Vagina (tissue), 2 donors: ENCODE measurements at regions not wholly inside any gene's neighbourhood (a gene's known extent, or its start where the extent isn't known, plus 50 kb on each side); places are given as distances from the start of the nearest gene placed in this dataset.

Experiments used
- DNase-seq, 2 donors: peaks; one replicate each; pipeline ENCODE4 v3.0.0-alpha.2; 2017; ENCODE audit errors: extremely low spot score in 2 of 2
- H3K27ac ChIP-seq: fragments of 200-600 bp; sonication (generic); one replicate; pipeline ENCODE4 v1.5.1; 2019
- H3K27me3 ChIP-seq: fragments of 200-600 bp; sonication (generic); one replicate; pipeline ENCODE4 v1.5.1; 2019
- H3K36me3 ChIP-seq, 2 donors: fragments of 200-600 bp; sonication (generic); one replicate each; pipeline ENCODE4 v1.5.1; 2017 to 2019
- H3K4me1 ChIP-seq: fragments of 200-600 bp; sonication (generic); one replicate; pipeline ENCODE4 v1.5.1; 2019
- H3K4me3 ChIP-seq, 2 donors: fragments of 200-600 bp; sonication (generic); 1 replicate in 1 of 2; 2 replicates in 1 of 2; pipeline ENCODE4 v1.5.1; 2016 to 2019
- H3K9me3 ChIP-seq: fragments of 200-600 bp; sonication (generic); one replicate; pipeline ENCODE4 v1.5.1; 2019
- CTCF ChIP-seq, 3 experiments: fragments of 450-650 bp in 2 of 3; fragments of 200-600 bp in 1 of 3; sonication (generic) in 1 of 3; IDR thresholded peaks; one replicate each; pipeline ENCODE4 v1.5.1; 2017 to 2019; ENCODE audit warnings: antibody characterized with exemption in 3 of 3, mild to moderate bottlenecking in 2 of 3, moderate library complexity in 2 of 3
- POLR2A ChIP-seq, 2 donors: fragments of 450-650 bp; IDR thresholded peaks; one replicate each; pipeline ENCODE4 v1.6.1; 2017; ENCODE audit warnings: antibody characterized with exemption in 2 of 2, mild to moderate bottlenecking in 2 of 2, moderate library complexity in 2 of 2
- POLR2AphosphoS5 ChIP-seq, 2 donors: sonication (generic); formaldehyde crosslinking; IDR thresholded peaks; one replicate each; pipeline ENCODE4 v1.9.0; 2017; ENCODE audit warnings: antibody characterized with exemption in 2 of 2, mild to moderate bottlenecking in 2 of 2, low read depth in 1 of 2; ENCODE audit not compliant: insufficient read depth in 1 of 2
- intact Hi-C: fragments of 100-400 bp; cut with DNase I; formaldehyde crosslinking; loops from one replicate; pipeline ENCODE4 v1.15.1; 2023

DNA sequence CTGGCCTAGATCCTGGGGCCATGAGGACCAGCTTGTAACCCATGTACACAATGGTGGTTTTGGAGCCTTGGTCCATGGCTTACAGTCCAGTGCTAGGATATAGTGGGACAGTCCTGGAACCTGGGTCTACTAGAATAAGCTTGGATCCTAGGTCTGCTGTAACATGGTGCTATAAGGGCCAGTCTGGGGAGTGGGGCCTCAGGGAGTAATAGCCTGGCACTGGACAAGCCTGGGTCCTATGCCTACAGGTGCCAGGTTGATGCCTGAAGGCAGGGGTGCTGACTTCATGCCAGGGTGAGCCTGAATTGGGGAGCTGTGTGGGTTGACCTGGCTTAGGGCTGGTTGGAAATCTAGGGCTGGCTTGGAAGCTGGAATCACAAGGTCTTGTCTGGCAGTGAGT, 756.3 kb upstream of the ADGRL3 start:
- H3K36me3 ChIP-seq, result no peaks in the 10 kb centered on the region
- no peak for DNase-seq
- H3K4me3 ChIP-seq, result no peak overlapping the region
- no peaks in the 10 kb centered on the region for H3K9me3 ChIP-seq
- no peaks in the 10 kb centered on the region for H3K4me1 ChIP-seq
- H3K27ac ChIP-seq, result no peak overlapping the region
- no peaks in the 10 kb centered on the region for H3K27me3 ChIP-seq
- intact Hi-C loops, result no loop called here
- TF ChIP-seq POLR2A (IDR thresholded peaks at IDR 0.05), result no peak

- Histone ChIP-seq H3K27me3 (no peaks in the 10 kb centered on the region), H3K9me3 (no peaks in the 10 kb centered on the region), H3K36me3 (no peaks in the 10 kb centered on the region), H3K4me3 (no peak overlapping the region), H3K4me1 (no peaks in the 10 kb centered on the region), H3K27ac (no peak overlapping the region)
- no peak for DNase-seq
- intact Hi-C loops, result no loop called here
- TF ChIP-seq CTCF (IDR thresholded peaks at IDR 0.05) (no peak), POLR2AphosphoS5 (IDR thresholded peaks at IDR 0.05; ENCODE audit: insufficient read depth in 1 of 2, low read depth in 1 of 2) (no peak), POLR2A (IDR thresholded peaks at IDR 0.05) (no peak)
These were observed 750.1 kb upstream of the ADGRL3 start for GRCh38 chr4:60450054-60450453.

DNA sequence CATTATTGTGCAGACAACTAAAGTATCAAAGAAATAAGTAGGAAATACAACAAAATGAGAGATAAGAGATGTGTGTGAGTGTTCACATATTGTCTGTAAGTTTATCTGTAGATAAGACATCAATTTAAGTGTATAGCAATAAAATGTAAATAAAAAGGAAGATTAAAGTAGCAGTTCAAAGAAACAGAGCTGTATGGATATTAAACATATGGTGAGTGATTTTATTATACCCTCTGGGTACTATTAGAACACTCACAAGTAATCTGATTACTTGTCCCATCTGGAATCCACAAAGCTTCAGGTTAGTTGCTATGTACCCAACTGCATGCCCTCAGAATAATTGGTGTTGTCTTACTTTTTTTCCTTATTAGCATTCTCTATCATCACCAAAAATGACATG, 747.9 kb upstream of the ADGRL3 start:
- Histone ChIP-seq H3K36me3 (no peaks in the 10 kb centered on the region), H3K4me1 (no peaks in the 10 kb centered on the region), H3K27me3 (no peaks in the 10 kb centered on the region), H3K27ac (no peak overlapping the region), H3K4me3 (no peak overlapping the region), H3K9me3 (no peaks in the 10 kb centered on the region)
- intact Hi-C loops, result no loop called here
- TF ChIP-seq POLR2AphosphoS5 (IDR thresholded peaks at IDR 0.05; ENCODE audit: insufficient read depth in 1 of 2, low read depth in 1 of 2), result no peak
- TF ChIP-seq POLR2A (IDR thresholded peaks at IDR 0.05), result no peak
- TF ChIP-seq CTCF (IDR thresholded peaks at IDR 0.05), result no peak
- DNase-seq, result no peak

DNA sequence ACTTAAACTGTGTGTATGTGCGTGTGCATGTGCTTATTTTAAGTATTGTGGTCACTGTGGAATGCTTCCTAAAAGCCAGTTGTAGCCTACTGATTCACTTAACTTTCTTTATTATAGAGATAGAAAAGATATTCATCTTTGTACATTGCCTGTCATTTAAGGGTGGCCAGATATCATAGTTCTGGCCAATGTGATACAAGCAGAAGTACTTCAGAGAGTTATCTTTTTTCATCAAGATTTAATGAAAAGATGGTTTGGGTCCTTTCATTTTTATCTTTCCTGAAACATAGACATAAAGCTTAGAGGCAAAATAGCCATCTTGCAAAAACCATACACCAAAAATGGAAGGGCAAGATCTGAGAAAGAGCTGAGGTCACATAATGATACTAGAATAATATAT, 744.7 kb upstream of the ADGRL3 start:
- Histone ChIP-seq H3K27ac (no peak overlapping the region), H3K36me3 (no peaks in the 10 kb centered on the region), H3K4me1 (no peaks in the 10 kb centered on the region), H3K9me3 (no peaks in the 10 kb centered on the region), H3K4me3 (no peak overlapping the region), H3K27me3 (no peaks in the 10 kb centered on the region)
- TF ChIP-seq POLR2AphosphoS5 (IDR thresholded peaks at IDR 0.05; ENCODE audit: insufficient read depth in 1 of 2, low read depth in 1 of 2) (no peak), CTCF (IDR thresholded peaks at IDR 0.05) (no peak), POLR2A (IDR thresholded peaks at IDR 0.05) (no peak)
- DNase-seq, result no peak
- intact Hi-C loops, result no loop called here

GRCh38 chr4:60461551-60461950, 738.6 kb upstream of the ADGRL3 start:
- Histone ChIP-seq H3K27ac (no peak overlapping the region), H3K9me3 (peaks cover 3% of the 10 kb centered on the region), H3K36me3 (no peaks in the 10 kb centered on the region), H3K4me3 (no peak overlapping the region), H3K4me1 (no peaks in the 10 kb centered on the region), H3K27me3 (no peaks in the 10 kb centered on the region)
- intact Hi-C loops, result no loop called here
- no peak for DNase-seq
- no peak for TF ChIP-seq POLR2AphosphoS5 (IDR thresholded peaks at IDR 0.05; ENCODE audit: insufficient read depth in 1 of 2, low read depth in 1 of 2)
- TF ChIP-seq CTCF (IDR thresholded peaks at IDR 0.05), result no peak
- no peak for TF ChIP-seq POLR2A (IDR thresholded peaks at IDR 0.05)
